A549 (cell line): ENCODE measurements at regions not wholly inside any gene's neighbourhood (a gene's known extent, or its start where the extent isn't known, plus 50 kb on each side); places are given as distances from the start of the nearest gene placed in this dataset.

Experiments
- CEBPB ChIP-seq, 2 experiments: fragments of >200 bp in 1 of 2; sonication (Bioruptor Twin) in 1 of 2; formaldehyde crosslinking in 1 of 2; IDR thresholded peaks; 2 replicates each; pipeline ENCODE4 v1.6.1; 2012 to 2016
- CTCF ChIP-seq: fragments of >200 bp; sonication (Bioruptor Twin); formaldehyde crosslinking; IDR thresholded peaks from 3 replicates; pipeline ENCODE4 v1.5.1; 2016

- TF ChIP-seq CEBPB (IDR thresholded peaks at IDR 0.05) (no peak), CTCF (no peak)
Measured at GRCh38 chr2:129880971-129881370, 98.5 kb upstream of the RAB6C start.
